Germinal center (tissue), 1 donor: ENCODE measurements at regions not wholly inside any gene's neighbourhood (a gene's known extent, or its start where the extent isn't known, plus 50 kb on each side); places are given as distances from the start of the nearest gene placed in this dataset.

Experiments
- DNase-seq: peaks from one replicate; pipeline ENCODE4 v3.0.0; 2012; ENCODE audit warnings: mixed read lengths, low spot score

GRCh38 chr5:38719403-38719802 is 126.4 kb upstream of the OSMR start:
- DNase-seq, result no peak

DNA sequence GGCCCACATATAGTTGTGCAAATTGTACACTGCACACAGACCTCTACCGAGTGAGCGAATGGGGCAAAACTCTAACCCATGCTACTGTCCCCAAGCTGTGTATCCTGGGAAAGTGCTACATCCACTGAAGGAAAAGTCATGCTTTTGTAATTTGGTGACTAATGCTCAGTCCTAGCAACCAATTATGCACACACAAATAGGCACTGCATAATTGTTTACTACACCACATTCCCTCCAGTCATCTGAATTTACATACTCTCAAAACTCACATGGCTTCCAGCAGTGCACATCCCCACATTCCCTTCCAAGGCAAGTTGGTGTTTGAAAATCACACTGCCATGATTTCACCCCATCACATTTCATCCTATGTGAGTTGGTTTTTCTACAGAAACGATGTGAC is 125.9 kb upstream of the OSMR start:
- no peak for DNase-seq

DNA sequence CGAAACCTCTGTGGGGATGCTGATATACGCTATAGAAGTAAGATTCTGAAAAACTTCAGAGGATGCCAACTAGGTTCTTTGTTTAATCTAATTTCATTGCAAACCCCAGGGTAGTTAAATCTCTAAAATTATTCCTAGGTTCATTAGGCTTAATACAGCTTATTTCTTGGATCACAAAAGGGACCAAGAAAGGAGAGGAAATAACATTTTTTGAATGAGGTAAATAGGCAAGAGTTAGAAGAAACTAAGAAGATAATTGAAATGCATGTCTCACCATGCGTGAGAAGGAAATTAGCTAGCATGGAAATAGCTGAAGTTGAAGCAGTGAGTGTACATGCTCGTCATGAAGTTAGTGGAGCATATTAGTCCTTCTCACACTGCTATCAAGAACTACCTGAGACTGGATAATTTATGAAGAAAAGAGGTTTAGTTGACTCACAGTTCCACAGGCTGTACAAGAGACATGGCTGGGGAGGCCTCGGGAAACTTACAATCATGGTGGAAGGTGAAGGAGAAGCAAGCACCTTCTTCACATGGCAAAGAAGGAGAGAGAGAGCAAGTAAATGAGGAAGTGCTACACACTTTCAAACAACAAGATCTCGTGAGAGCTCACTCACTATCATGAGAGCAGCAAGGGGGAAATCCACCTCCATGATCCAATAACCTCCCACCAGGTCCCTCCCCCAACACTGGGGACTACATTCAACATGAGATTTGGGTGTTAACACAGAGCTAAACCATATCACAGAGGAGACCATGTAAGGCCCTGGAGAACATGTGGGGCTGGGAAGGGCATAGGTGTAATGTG is 125.1 kb upstream of the OSMR start:
- DNase-seq, result no peak

DNA sequence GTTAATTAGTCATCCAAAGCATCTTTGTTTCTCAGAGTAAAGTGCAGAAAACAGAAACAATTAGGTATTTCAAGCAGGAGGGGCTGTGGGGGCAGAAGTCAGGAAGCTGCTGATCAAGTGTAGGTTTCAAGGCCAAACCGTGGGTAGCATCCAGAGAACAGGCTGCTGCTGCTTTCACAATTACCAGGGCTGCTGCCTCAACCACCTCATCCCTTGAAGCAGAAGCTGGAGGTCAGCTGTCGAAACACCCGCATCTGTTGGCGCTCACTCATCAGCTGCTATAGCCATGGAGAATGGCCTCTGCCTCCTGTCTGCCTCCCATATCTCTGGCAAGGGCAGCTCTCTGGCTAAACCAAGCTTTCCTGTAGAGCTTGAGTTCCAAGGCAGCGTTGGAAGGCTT is 122.9 kb upstream of the OSMR start:
- DNase-seq, result no peak

DNA sequence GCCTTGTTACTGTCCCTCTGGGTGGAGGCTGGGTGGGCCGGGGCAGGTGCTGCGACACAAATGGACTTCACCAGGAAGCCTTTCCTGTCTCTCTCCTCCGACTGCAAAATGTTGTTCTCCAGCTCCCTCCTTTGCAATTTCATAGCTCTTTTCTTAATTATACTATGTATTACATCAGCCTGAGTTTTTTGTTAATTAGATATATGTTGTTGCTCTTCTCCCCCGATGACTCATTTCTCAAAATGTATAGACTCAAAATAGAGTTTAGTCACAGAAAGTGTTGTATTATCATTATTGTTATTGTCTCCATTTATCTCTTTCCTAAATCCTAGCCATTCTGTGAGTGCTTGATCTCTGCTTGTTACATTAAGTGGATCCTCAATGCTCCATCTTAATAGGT is 122.4 kb upstream of the OSMR start:
- no peak for DNase-seq

- no peak for DNase-seq
Measured at GRCh38 chr5:38724301-38725030, 121.3 kb upstream of the OSMR start.

DNA sequence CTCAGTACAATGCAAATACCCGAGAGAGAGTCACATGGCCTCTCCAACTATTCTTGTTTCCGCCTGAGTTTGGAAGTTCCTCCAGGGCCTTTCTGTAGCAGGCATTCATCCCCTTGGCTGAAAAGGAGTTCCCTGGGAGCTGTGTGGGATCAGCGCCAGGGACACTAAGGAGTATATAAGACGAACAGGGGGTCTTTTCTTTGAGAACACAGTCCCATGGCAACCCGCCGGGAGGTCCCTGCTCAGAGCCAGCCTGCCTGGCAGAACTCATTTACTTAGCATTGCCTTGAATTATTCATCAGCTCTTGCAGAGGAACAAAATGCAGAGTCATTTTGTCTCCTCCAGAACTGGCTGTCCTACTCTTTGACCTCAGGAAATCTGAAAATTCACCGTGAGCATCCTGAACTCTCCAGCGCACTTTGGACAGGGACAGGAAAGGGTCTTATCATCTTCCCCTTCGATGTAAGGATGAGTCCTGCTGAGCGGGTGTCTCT is 120.4 kb upstream of the OSMR start:
- no peak for DNase-seq

DNA sequence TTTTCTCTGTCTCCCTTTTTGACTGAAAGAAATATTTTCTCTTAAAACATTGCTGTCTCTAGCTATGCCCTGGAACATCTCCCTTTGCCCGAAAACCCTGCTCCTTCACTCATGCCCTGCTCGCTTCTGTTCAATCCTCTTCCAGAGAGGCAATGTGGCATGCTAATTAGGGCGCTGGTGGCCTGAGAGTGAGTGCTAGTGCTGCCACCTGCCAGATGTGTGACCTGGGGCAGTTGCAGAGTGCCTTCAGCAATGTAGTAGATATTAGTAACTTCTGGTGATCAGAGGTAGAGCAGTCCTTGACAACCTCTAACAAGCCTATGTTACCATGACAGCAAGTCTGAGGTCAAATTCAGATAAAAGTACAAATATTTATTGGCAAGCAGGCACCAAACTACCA is 119.5 kb upstream of the OSMR start:
- DNase-seq, result no peak

DNA sequence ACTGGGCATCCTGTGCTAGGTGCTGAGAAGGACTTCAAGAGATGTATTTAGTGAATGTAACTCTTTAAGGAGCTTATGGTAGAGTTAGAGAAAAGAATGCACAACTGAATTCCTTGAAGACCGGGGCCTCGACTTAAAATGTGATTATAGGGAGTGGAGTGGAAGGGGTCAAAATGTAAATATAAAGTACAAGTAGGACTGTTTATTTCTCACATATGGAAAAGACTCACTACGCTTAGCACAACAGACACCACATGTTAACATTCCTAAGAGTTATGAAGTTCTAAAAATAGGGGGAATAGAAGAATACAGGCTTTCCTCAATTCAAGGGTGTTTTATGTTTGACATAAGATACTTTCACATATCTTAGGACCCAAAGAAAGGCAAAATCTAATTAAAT is 117.8 kb upstream of the OSMR start:
- DNase-seq, result no peak

DNA sequence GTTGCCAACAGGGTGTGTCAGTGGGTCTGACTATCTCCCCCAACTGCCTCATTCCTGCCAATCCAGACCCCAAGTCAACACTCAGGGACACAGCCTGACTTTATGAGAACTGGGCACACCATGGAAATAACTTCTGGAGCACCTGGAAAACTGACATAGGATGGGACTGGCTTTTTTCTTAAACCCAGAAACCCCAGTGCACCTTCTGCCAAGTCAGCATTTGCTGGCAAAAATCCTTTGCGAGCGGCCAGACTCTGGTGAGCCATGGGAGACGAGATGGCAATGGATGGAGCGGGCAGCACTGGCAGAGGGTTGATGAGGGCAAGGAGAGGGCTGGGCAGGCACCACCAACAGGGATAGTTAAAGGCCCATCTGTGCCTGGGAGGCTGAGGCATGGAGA is 114.4 kb upstream of the OSMR start:
- no peak for DNase-seq

DNA sequence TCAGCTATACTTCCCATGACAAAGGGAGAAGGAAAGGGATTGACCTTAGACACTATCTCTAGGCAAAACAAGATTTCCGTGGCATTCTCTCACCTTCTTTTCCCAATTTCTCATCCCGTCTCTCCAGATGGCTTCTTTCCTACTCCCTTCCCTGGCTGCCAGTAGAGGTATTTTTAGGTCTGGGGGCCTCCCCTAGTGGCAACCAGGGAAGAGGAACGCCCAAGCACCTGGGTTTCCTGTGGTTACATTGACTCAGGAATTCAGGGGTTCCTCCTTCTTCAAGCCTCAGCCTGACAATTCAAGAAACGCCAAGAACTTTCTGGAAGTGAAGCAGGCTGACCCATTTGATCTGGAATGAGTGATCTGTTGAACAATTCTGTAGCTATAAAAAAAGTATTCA is 111.5 kb upstream of the OSMR start:
- DNase-seq, result no peak

DNA sequence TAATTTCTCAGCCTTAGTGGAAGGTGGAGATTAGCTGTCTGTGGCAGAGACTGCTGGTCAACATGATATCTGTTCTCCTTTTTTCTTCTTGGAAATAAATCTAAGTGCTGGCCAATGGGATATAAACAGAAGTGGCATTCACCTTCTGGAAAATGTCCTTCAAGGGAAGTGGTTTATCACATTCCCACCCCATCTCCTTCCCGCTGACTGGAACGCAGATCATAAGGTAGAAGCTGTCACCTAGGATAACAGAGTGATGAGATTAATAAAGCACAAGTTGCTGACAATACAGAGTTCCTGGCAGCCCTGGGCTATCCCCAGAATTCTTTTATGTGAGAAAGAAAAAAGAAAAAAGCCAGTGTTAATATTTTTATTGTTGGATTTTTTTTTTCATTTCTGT is 109.7 kb upstream of the OSMR start:
- DNase-seq, result no peak

DNA sequence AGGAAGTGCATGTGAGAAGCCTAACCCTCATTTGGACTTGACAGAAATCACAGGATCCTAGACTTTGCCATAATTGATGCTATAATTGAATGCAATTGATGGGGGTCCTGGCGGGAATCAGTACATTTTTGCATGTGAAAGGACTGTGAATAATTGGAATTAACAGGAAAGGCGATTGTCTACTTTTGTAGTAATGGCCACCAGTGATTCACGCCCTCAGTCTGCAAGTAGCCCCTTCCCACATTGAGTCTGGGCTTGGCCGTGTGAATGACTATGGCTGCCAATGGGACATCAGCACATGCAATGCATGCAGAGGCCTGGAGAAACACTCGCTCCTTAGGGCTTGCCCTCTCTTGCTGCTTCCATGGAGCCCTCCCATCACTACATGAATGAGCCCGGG is 107.8 kb upstream of the OSMR start:
- no peak for DNase-seq

DNA sequence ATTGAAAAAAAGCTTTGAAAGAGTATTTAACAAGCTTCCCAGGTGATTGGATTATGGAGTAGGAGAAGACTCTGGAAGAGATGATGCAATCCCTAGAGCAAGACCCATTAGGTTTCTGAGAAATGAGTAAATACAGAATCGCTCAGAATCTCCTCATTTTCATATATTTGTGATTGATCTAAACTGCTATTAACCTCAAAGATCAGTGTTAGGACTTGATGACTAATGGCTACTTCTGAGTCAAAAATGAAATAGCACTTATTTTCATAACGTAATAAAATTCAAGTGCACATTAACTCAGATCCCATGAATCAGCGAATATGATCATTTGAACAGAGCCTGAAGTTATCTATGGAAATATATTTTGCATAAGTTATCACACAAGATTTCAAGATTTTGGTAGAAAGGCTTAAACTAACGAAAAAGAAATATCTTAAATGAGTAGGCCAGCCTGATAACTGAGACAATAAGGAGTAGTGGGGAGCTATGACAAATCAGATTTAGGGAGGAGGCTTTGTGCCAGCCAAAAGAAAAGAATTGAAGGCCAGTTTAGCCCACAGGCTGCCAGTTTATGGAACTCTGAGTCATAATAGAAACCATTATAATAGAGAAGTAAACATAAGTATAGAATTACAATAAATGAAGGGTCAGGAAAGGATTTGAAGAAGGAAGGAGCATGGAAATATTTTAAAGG is 106.7 kb upstream of the OSMR start:
- no peak for DNase-seq

DNA sequence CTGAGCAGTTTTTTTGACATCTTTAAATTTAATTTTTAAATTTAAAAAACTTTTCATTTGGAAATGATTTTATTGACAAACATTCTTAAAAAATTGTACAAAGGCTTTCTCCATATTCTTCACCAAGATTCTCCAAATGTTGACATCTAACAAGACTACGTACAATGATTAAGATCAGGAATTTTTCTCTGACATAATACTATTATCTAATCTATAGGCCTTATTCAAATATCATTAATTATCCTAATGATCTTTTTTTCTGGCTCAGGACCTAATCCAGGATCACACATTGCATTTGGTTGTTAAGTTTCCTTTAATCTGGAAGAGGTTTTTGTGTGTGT is 106.1 kb upstream of the OSMR start:
- DNase-seq, result no peak

DNA sequence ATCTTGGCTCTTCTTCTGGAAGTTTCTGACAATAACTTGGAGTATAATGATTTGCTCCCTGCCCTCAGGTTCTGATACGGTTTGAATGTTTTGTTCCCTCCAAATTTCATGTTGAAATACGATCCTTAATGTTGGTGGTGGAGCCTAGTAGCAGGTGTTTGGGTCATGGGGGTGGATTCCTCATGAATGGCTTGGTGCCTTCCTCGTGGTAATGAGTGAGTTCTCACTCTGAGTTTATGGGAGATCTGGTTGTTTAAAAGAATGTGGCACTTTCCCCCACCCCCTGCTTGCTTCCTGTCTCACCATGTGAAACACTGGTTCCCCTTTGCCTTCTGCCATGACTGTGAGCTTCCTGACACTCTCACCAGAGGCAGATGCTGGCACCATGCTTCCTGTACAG is 103.0 kb upstream of the OSMR start:
- no peak for DNase-seq

GRCh38 chr5:38743562-38743961 is 102.2 kb upstream of the OSMR start:
- no peak for DNase-seq

GRCh38 chr5:38745836-38746732 is 99.7 kb upstream of the OSMR start:
- DNase-seq, result no peak

DNA sequence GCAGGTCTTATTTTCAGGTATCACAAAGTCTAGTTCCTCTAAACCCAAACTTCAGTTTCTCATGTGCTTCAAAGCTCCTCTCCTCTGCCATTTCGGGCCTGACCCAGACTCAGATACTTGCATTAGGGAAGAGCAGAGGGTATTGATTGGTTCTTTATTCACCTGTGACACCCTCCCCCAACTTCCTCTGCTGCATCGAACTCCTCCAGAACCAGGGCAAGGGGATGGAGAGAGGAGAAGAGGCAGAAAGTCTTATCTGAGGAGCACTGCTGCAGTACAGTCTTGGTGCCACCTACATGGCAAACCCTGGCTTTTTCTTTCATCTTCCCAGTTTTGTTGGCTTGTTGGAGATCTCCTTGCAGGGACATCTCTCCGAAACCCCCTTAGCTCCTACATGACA is 96.0 kb upstream of the OSMR start:
- no peak for DNase-seq

- no peak for DNase-seq
Measured at GRCh38 chr5:38751103-38751502, 94.7 kb upstream of the OSMR start.

GRCh38 chr5:38752012-38752536 is 93.7 kb upstream of the OSMR start:
- DNase-seq, result no peak

GRCh38 chr5:38752622-38753021 is 93.2 kb upstream of the OSMR start:
- DNase-seq, result no peak
